ENCODE measurements at regions not wholly inside any gene's neighbourhood (a gene's known extent, or its start where the extent isn't known, plus 50 kb on each side); places are given as distances from the start of the nearest gene placed in this dataset.

- no peak overlapping the region for H3K27ac ChIP-seq (ENCODE audit: low read depth in 1 of 2, low read length in 1 of 2)
- H3K4me3 ChIP-seq (ENCODE audit: low read length in 2 of 2): no peak overlapping the region
- H3K27me3 ChIP-seq (ENCODE audit: control insufficient read depth in 2 of 2, insufficient read depth in 1 of 2, low read length in 1 of 2): no peaks in the 10 kb centered on the region
- WGBS: 98% methylated on average over 1 of the region's 1 CpG
- H3K9me3 ChIP-seq (ENCODE audit: control insufficient read depth in 2 of 2, insufficient read depth in 1 of 2, low read length in 1 of 2): no peaks in the 10 kb centered on the region
- no peaks in the 10 kb centered on the region for H3K4me1 ChIP-seq (ENCODE audit: control insufficient read depth in 2 of 2, insufficient read depth in 2 of 2, low read length in 2 of 2)
- no peaks in the 10 kb centered on the region for H3K36me3 ChIP-seq (ENCODE audit: control insufficient read depth in 2 of 2, insufficient read depth in 2 of 2, low read length in 1 of 2)
- DNase-seq (ENCODE audit: low read depth in 6 of 9, low spot score in 9 of 9): no peak
These were observed 1469.7 kb downstream of the AACS start for GRCh38 chr12:126534942-126535341.

GRCh38 chr12:126535971-126536370 lies 1470.7 kb downstream of the AACS start:
- no peaks in the 10 kb centered on the region for H3K36me3 ChIP-seq (ENCODE audit: control insufficient read depth in 2 of 2, insufficient read depth in 2 of 2, low read length in 1 of 2)
- H3K9me3 ChIP-seq (ENCODE audit: control insufficient read depth in 2 of 2, insufficient read depth in 1 of 2, low read length in 1 of 2): no peaks in the 10 kb centered on the region
- WGBS: 83% methylated on average over 4 of the region's 4 CpGs
- no peaks in the 10 kb centered on the region for H3K27me3 ChIP-seq (ENCODE audit: control insufficient read depth in 2 of 2, insufficient read depth in 1 of 2, low read length in 1 of 2)
- H3K27ac ChIP-seq (ENCODE audit: low read depth in 1 of 2, low read length in 1 of 2): no peak overlapping the region
- DNase-seq (ENCODE audit: low read depth in 6 of 9, low spot score in 9 of 9): no peak
- no peaks in the 10 kb centered on the region for H3K4me1 ChIP-seq (ENCODE audit: control insufficient read depth in 2 of 2, insufficient read depth in 2 of 2, low read length in 2 of 2)
- H3K4me3 ChIP-seq (ENCODE audit: low read length in 2 of 2): no peak overlapping the region

- Histone ChIP-seq H3K9me3 (ENCODE audit: control insufficient read depth in 2 of 2, insufficient read depth in 1 of 2, low read length in 1 of 2) (peaks cover 0 to 4% of the 10 kb centered on the region in 2 donors), H3K36me3 (ENCODE audit: control insufficient read depth in 2 of 2, insufficient read depth in 2 of 2, low read length in 1 of 2) (no peaks in the 10 kb centered on the region), H3K4me3 (ENCODE audit: low read length in 2 of 2) (no peak overlapping the region), H3K4me1 (ENCODE audit: control insufficient read depth in 2 of 2, insufficient read depth in 2 of 2, low read length in 2 of 2) (no peaks in the 10 kb centered on the region), H3K27ac (ENCODE audit: low read depth in 1 of 2, low read length in 1 of 2) (no peak overlapping the region), H3K27me3 (ENCODE audit: control insufficient read depth in 2 of 2, insufficient read depth in 1 of 2, low read length in 1 of 2) (no peaks in the 10 kb centered on the region)
- WGBS: 83% methylated on average over 3 of the region's 3 CpGs
- no peak for DNase-seq (ENCODE audit: low read depth in 6 of 9, low spot score in 9 of 9)
These were observed 1472.8 kb downstream of the AACS start for GRCh38 chr12:126537961-126538530.

- 89% methylated on average over 2 of the region's 2 CpGs for WGBS
These were observed 1473.7 kb downstream of the AACS start for GRCh38 chr12:126538888-126539287.

GRCh38 chr12:126545411-126545810 lies 1480.2 kb downstream of the AACS start:
- peaks cover 0 to 4% of the 10 kb centered on the region in 2 donors for H3K9me3 ChIP-seq (ENCODE audit: control insufficient read depth in 2 of 2, insufficient read depth in 1 of 2, low read length in 1 of 2)
- H3K27ac ChIP-seq (ENCODE audit: low read depth in 1 of 2, low read length in 1 of 2): no peak overlapping the region
- 62% methylated on average over 4 of the region's 4 CpGs for WGBS
- H3K4me3 ChIP-seq (ENCODE audit: low read length in 2 of 2): no peak overlapping the region
- no peaks in the 10 kb centered on the region for H3K27me3 ChIP-seq (ENCODE audit: control insufficient read depth in 2 of 2, insufficient read depth in 1 of 2, low read length in 1 of 2)
- DNase-seq (ENCODE audit: low read depth in 6 of 9, low spot score in 9 of 9): no peak
- H3K36me3 ChIP-seq (ENCODE audit: control insufficient read depth in 2 of 2, insufficient read depth in 2 of 2, low read length in 1 of 2): no peaks in the 10 kb centered on the region
- H3K4me1 ChIP-seq (ENCODE audit: control insufficient read depth in 2 of 2, insufficient read depth in 2 of 2, low read length in 2 of 2): no peaks in the 10 kb centered on the region

More at GRCh38 chr12:126538888-126539287, 1473.7 kb downstream of the AACS start:
- H3K36me3 ChIP-seq (ENCODE audit: control insufficient read depth in 2 of 2, insufficient read depth in 2 of 2, low read length in 1 of 2): no peaks in the 10 kb centered on the region
- DNase-seq (ENCODE audit: low read depth in 6 of 9, low spot score in 9 of 9): no peak
- H3K27ac ChIP-seq (ENCODE audit: low read depth in 1 of 2, low read length in 1 of 2): no peak overlapping the region
- H3K4me1 ChIP-seq (ENCODE audit: control insufficient read depth in 2 of 2, insufficient read depth in 2 of 2, low read length in 2 of 2): no peaks in the 10 kb centered on the region
- H3K9me3 ChIP-seq (ENCODE audit: control insufficient read depth in 2 of 2, insufficient read depth in 1 of 2, low read length in 1 of 2): peaks cover 0 to 4% of the 10 kb centered on the region in 2 donors
- no peaks in the 10 kb centered on the region for H3K27me3 ChIP-seq (ENCODE audit: control insufficient read depth in 2 of 2, insufficient read depth in 1 of 2, low read length in 1 of 2)
- H3K4me3 ChIP-seq (ENCODE audit: low read length in 2 of 2): no peak overlapping the region

- no peaks in the 10 kb centered on the region for H3K9me3 ChIP-seq (ENCODE audit: control insufficient read depth in 2 of 2, insufficient read depth in 1 of 2, low read length in 1 of 2)
- DNase-seq (ENCODE audit: low read depth in 6 of 9, low spot score in 9 of 9): peak in 4 of 9 donors; percentile 4 to 18 (median 13)
- no peaks in the 10 kb centered on the region for H3K36me3 ChIP-seq (ENCODE audit: control insufficient read depth in 2 of 2, insufficient read depth in 2 of 2, low read length in 1 of 2)
- H3K4me1 ChIP-seq (ENCODE audit: control insufficient read depth in 2 of 2, insufficient read depth in 2 of 2, low read length in 2 of 2): no peaks in the 10 kb centered on the region
- H3K27ac ChIP-seq (ENCODE audit: low read depth in 1 of 2, low read length in 1 of 2): no peak overlapping the region
- no peak overlapping the region for H3K4me3 ChIP-seq (ENCODE audit: low read length in 2 of 2)
- WGBS: 52% methylated on average over 10 of the region's 10 CpGs
- no peaks in the 10 kb centered on the region for H3K27me3 ChIP-seq (ENCODE audit: control insufficient read depth in 2 of 2, insufficient read depth in 1 of 2, low read length in 1 of 2)
These were observed 1482.7 kb downstream of the AACS start for GRCh38 chr12:126547905-126548304.

GRCh38 chr12:126551869-126552268 lies 1486.6 kb downstream of the AACS start:
- 41% methylated on average over 4 of the region's 4 CpGs for WGBS
- no peaks in the 10 kb centered on the region for H3K9me3 ChIP-seq (ENCODE audit: control insufficient read depth in 2 of 2, insufficient read depth in 1 of 2, low read length in 1 of 2)
- H3K27me3 ChIP-seq (ENCODE audit: control insufficient read depth in 2 of 2, insufficient read depth in 1 of 2, low read length in 1 of 2): no peaks in the 10 kb centered on the region
- H3K36me3 ChIP-seq (ENCODE audit: control insufficient read depth in 2 of 2, insufficient read depth in 2 of 2, low read length in 1 of 2): no peaks in the 10 kb centered on the region
- no peak overlapping the region for H3K4me3 ChIP-seq (ENCODE audit: low read length in 2 of 2)
- H3K4me1 ChIP-seq (ENCODE audit: control insufficient read depth in 2 of 2, insufficient read depth in 2 of 2, low read length in 2 of 2): no peaks in the 10 kb centered on the region
- no peak for DNase-seq (ENCODE audit: low read depth in 6 of 9, low spot score in 9 of 9)
- no peak overlapping the region for H3K27ac ChIP-seq (ENCODE audit: low read depth in 1 of 2, low read length in 1 of 2)

- no peak overlapping the region for H3K4me3 ChIP-seq (ENCODE audit: low read length in 2 of 2)
- H3K27ac ChIP-seq (ENCODE audit: low read depth in 1 of 2, low read length in 1 of 2): no peak overlapping the region
- H3K36me3 ChIP-seq (ENCODE audit: control insufficient read depth in 2 of 2, insufficient read depth in 2 of 2, low read length in 1 of 2): no peaks in the 10 kb centered on the region
- H3K4me1 ChIP-seq (ENCODE audit: control insufficient read depth in 2 of 2, insufficient read depth in 2 of 2, low read length in 2 of 2): no peaks in the 10 kb centered on the region
- WGBS: 85% methylated on average over 7 of the region's 7 CpGs
- H3K27me3 ChIP-seq (ENCODE audit: control insufficient read depth in 2 of 2, insufficient read depth in 1 of 2, low read length in 1 of 2): no peaks in the 10 kb centered on the region
- DNase-seq (ENCODE audit: low read depth in 6 of 9, low spot score in 9 of 9): no peak
- no peaks in the 10 kb centered on the region for H3K9me3 ChIP-seq (ENCODE audit: control insufficient read depth in 2 of 2, insufficient read depth in 1 of 2, low read length in 1 of 2)
These were observed 1489.4 kb downstream of the AACS start for GRCh38 chr12:126554625-126555024.

GRCh38 chr12:126557659-126558058 lies 1492.4 kb downstream of the AACS start:
- H3K4me3 ChIP-seq (ENCODE audit: low read length in 2 of 2): no peak overlapping the region
- no peaks in the 10 kb centered on the region for H3K27me3 ChIP-seq (ENCODE audit: control insufficient read depth in 2 of 2, insufficient read depth in 1 of 2, low read length in 1 of 2)
- no peaks in the 10 kb centered on the region for H3K4me1 ChIP-seq (ENCODE audit: control insufficient read depth in 2 of 2, insufficient read depth in 2 of 2, low read length in 2 of 2)
- 84% methylated on average over 5 of the region's 5 CpGs for WGBS
- H3K36me3 ChIP-seq (ENCODE audit: control insufficient read depth in 2 of 2, insufficient read depth in 2 of 2, low read length in 1 of 2): no peaks in the 10 kb centered on the region
- DNase-seq (ENCODE audit: low read depth in 6 of 9, low spot score in 9 of 9): no peak
- H3K9me3 ChIP-seq (ENCODE audit: control insufficient read depth in 2 of 2, insufficient read depth in 1 of 2, low read length in 1 of 2): no peaks in the 10 kb centered on the region
- H3K27ac ChIP-seq (ENCODE audit: low read depth in 1 of 2, low read length in 1 of 2): no peak overlapping the region
